Glutamatergic neuron (in vitro differentiated cells): ENCODE measurements at regions not wholly inside any gene's neighbourhood (a gene's known extent, or its start where the extent isn't known, plus 50 kb on each side); places are given as distances from the start of the nearest gene placed in this dataset.

Experiments
- DNase-seq: peaks from one replicate; pipeline ENCODE4 v3.0.0; 2022
- H3K27ac Mint-ChIP-seq: one replicate; pipeline ENCODE4 v1.8.0; 2020; ENCODE audit warnings: mild to moderate bottlenecking, mixed read lengths, inconsistent platforms; ENCODE audit not compliant: unreplicated experiment
- H3K27me3 Mint-ChIP-seq: one replicate; pipeline ENCODE4 v1.8.0; 2020; ENCODE audit warnings: mild to moderate bottlenecking, moderate library complexity, mixed read lengths, inconsistent platforms; ENCODE audit not compliant: unreplicated experiment
- H3K36me3 Mint-ChIP-seq: one replicate; pipeline ENCODE4 v1.8.0; 2020; ENCODE audit warnings: mild to moderate bottlenecking, mixed read lengths, inconsistent platforms; ENCODE audit not compliant: unreplicated experiment
- H3K4me1 Mint-ChIP-seq: one replicate; pipeline ENCODE4 v1.8.0; 2020; ENCODE audit warnings: mild to moderate bottlenecking, low read depth, mixed read lengths, inconsistent platforms; ENCODE audit not compliant: unreplicated experiment
- H3K4me3 Mint-ChIP-seq: one replicate; pipeline ENCODE4 v1.8.0; 2020; ENCODE audit warnings: mild to moderate bottlenecking, mixed read lengths, inconsistent platforms; ENCODE audit not compliant: unreplicated experiment
- H3K9me3 Mint-ChIP-seq: one replicate; pipeline ENCODE4 v1.8.0; 2020; ENCODE audit warnings: mild to moderate bottlenecking, moderate library complexity, mixed read lengths, inconsistent platforms; ENCODE audit not compliant: unreplicated experiment
- TF ChIP-seq, protein P1 (sequence below): fragments of 200-600 bp; sonication (generic); IDR thresholded peaks from one replicate; pipeline ENCODE4 v1.5.0; 2021; ENCODE audit not compliant: partially characterized antibody, unreplicated experiment

DNA sequence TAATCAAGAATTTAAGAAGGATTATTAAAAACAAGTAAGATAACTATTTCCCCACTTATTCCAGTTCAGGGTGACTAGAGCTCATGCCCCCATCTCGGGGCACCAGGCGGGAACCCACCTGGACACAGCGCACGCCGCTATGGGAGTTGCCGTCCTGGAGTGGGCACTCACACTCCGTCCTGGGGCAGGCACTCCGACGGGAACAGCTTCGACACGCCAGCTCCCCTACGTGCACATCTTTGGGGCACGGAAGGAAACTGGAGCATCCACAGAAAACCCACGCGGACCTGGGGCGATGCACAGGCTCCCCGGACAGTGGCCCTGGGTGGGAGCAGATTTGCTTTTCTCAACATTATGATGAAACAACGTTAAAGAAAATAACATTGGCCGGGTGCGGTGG, 52.0 kb upstream of the GATA5 start:
- H3K27me3 Mint-ChIP-seq, result peaks cover 7% of the 10 kb centered on the region

DNA sequence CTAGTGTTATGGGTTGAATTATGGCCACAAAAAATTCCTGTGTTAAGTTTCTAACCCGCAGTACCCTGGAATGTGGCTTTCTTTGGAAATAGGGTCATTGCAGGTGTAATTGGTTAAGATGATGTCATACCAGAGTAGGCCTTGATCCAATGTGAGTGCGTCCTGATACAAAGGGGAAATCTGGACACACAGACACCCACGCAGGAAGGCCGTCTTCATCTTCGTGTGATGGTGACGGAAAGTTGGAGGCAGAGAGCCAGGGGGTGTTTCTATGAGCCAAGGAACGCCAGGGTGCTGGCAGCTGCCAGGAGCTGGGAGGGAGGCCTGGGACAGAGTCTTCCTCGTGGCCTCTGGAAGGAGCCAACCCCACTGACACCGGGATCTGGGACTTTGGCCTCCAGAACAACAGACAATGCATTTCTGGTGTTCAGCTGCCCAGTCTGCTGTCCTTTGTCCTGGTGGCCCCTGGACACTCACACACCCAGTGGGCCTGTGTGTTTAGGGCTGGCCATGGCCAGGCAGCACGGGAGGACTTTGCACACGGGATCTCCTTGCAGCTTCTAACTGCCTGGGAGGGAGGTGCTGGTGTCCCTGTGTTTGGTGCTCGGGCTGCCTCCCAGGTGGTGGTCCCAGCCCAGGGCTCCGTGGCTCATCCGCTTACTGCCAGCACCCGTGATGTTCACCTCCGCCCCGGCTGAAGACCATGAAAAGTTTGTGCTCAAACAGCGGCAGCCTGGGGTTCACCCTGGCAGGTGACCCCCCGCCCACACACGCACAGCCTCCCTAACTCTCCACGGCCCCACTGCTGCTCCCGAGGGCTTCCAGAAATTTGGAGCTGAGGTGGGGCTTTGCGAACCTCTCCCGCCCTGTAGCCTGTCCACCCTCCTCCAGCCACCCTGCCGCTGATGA, 53.4 kb upstream of the GATA5 start:
- no peak overlapping the region for H3K4me3 Mint-ChIP-seq
- H3K27me3 Mint-ChIP-seq, result peaks cover 7% of the 10 kb centered on the region
- H3K4me1 Mint-ChIP-seq, result peaks cover 15% of the 10 kb centered on the region
- H3K36me3 Mint-ChIP-seq, result no peaks in the 10 kb centered on the region
- peaks cover 12% of the 10 kb centered on the region for H3K9me3 Mint-ChIP-seq
- no peak overlapping the region for H3K27ac Mint-ChIP-seq
- DNase-seq, result no peak
- TF ChIP-seq, protein P1, sequence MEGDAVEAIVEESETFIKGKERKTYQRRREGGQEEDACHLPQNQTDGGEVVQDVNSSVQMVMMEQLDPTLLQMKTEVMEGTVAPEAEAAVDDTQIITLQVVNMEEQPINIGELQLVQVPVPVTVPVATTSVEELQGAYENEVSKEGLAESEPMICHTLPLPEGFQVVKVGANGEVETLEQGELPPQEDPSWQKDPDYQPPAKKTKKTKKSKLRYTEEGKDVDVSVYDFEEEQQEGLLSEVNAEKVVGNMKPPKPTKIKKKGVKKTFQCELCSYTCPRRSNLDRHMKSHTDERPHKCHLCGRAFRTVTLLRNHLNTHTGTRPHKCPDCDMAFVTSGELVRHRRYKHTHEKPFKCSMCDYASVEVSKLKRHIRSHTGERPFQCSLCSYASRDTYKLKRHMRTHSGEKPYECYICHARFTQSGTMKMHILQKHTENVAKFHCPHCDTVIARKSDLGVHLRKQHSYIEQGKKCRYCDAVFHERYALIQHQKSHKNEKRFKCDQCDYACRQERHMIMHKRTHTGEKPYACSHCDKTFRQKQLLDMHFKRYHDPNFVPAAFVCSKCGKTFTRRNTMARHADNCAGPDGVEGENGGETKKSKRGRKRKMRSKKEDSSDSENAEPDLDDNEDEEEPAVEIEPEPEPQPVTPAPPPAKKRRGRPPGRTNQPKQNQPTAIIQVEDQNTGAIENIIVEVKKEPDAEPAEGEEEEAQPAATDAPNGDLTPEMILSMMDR, result no peak

More for the DNA sequence above, 52.0 kb upstream of the GATA5 start:
- Mint-ChIP-seq H3K36me3 (no peaks in the 10 kb centered on the region), H3K27ac (no peak overlapping the region), H3K9me3 (peaks cover 12% of the 10 kb centered on the region), H3K4me1 (peaks cover 23% of the 10 kb centered on the region), H3K4me3 (no peak overlapping the region)
- TF ChIP-seq, protein P1, result no peak
- no peak for DNase-seq

- H3K9me3 Mint-ChIP-seq, result peaks cover 12% of the 10 kb centered on the region
- TF ChIP-seq, protein P1, result no peak
- H3K27ac Mint-ChIP-seq, result no peak overlapping the region
- H3K36me3 Mint-ChIP-seq, result no peaks in the 10 kb centered on the region
- DNase-seq, result peak; percentile 60
- H3K27me3 Mint-ChIP-seq, result peaks cover 11% of the 10 kb centered on the region
- peak overlapping the region; percentile 21 for H3K4me3 Mint-ChIP-seq
- peaks cover 14% of the 10 kb centered on the region for H3K4me1 Mint-ChIP-seq
Observed at GRCh38 chr20:62529896-62530642, 54.3 kb upstream of the GATA5 start.

GRCh38 chr20:62530643-62531032, 54.8 kb upstream of the GATA5 start:
- Mint-ChIP-seq H3K27ac (peak overlapping the region; percentile 29), H3K36me3 (no peaks in the 10 kb centered on the region)

More at GRCh38 chr20:62530643-62531032, 54.8 kb upstream of the GATA5 start:
- Mint-ChIP-seq H3K9me3 (peaks cover 12% of the 10 kb centered on the region), H3K27me3 (peaks cover 11% of the 10 kb centered on the region), H3K4me3 (no peak overlapping the region), H3K4me1 (peaks cover 14% of the 10 kb centered on the region)
- DNase-seq, result no peak
- TF ChIP-seq, protein P1, result no peak
